ENCODE measurements at regions not wholly inside any gene's neighbourhood (a gene's known extent, or its start where the extent isn't known, plus 50 kb on each side); places are given as distances from the start of the nearest gene placed in this dataset.

- DNase-seq (ENCODE audit: low spot score), result no peak
Observed at GRCh38 chr4:100130964-100131363, 59.3 kb downstream of the DDIT4L start.

- DNase-seq (ENCODE audit: low spot score), result no peak
Observed at GRCh38 chr4:100130491-100130890, 59.8 kb downstream of the DDIT4L start.

GRCh38 chr4:100129774-100130173 is 60.5 kb downstream of the DDIT4L start:
- DNase-seq (ENCODE audit: low spot score), result no peak

DNA sequence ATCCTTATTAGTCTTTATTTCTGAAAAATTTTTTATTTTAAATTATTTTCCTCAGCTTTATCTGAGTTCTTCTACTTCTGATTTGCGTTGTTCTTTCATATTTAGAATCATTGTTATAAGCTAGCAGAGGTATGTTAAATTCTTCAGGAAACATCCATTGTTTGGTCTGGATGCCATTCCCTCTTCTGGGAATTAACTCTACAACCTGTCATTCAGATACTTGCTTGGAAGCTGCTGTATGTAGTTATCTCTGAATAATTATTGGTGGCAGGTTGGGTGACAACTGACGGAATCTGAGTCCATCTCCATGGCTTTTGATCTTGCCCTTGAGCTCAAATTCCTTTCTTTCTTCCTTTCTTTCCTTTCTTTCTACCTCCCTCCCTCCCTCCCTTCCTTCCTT is 61.9 kb downstream of the DDIT4L start:
- no peak for DNase-seq (ENCODE audit: low spot score)

- no peak for DNase-seq (ENCODE audit: low spot score)
Observed at GRCh38 chr4:100124715-100125114, 65.6 kb downstream of the DDIT4L start.

DNA sequence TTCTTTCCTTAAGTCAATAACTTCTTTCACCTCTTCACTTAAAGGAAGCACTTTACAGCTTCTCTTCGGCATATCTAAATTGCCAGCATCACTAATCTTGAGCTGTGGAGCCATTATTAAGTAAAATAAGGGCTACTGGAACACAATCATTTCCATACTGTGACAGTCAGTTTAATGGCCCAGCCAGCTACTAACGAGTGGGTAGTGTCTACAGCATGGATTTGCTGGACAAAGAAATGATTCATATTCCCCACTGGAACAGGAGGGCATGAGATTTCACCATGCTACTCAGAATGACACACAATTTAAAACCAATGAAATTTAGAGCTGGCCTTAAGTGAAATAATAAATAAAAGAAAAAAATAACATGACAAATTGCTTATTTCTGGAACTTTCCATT is 72.1 kb downstream of the DDIT4L start:
- peak; percentile 13 for DNase-seq (ENCODE audit: low spot score)

GRCh38 chr4:100117750-100118149 is 72.5 kb downstream of the DDIT4L start:
- no peak for DNase-seq (ENCODE audit: low spot score)

- DNase-seq (ENCODE audit: low spot score), result no peak
Observed at GRCh38 chr4:100114909-100115308, 75.4 kb downstream of the DDIT4L start.

- DNase-seq (ENCODE audit: low spot score), result no peak
Observed at GRCh38 chr4:100113732-100114131, 76.5 kb downstream of the DDIT4L start.

DNA sequence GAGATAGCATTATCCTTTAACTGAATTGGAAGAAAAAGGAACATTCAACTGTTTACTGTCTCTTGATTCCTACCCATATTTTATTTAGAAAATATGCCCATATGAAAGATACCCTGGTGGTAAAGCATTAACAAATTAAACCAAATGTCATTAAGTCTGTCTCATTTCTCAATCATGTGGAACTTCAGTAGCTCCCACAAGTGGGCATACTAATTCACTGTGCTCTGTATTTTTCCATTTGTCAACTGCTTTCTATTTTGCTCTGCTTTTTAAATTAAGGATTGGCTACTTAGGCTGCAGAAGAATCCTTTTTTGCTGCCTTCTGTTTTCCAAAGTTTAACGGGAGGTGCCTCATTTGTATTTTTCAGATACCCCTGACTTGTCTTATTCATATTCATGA is 77.2 kb downstream of the DDIT4L start:
- no peak for DNase-seq (ENCODE audit: low spot score)

DNA sequence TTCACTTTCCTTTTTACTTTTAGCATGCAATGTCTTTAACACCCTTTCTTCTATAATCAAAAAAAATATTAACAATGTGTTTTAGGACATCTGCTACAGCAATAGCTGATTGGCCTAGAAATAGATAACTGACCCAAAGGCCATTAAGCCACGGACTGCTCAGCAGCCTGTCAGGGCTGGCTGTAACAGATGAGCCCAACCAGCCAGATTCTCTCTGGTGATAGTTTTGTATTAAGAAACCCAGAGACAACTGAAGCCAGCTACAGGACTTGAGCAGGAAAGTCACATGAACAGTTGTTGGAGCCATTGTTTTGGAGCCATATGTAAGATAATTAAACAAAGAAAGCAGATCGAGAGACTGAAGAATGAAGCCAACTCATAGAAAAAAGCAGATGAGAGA is 80.3 kb downstream of the DDIT4L start:
- no peak for DNase-seq (ENCODE audit: low spot score)

DNA sequence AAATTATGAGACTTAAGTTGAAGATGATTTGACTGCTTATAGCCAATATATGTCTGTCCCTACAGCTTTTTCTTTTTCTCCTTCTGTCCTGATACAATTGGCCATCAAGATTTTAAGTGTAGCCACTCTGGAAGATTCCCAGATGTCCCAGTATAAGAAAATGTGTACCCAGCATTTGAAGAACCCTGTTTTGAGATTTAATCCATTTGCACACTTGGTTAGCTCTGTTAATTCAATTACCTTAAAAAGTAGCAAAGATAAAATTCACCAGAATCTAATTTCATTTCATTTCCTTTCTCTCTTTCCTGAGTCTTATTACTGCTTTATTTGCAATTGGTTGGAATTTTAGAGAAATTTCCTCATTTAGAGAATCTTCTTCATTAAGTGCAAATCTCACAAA is 81.4 kb downstream of the DDIT4L start:
- no peak for DNase-seq (ENCODE audit: low spot score)

- DNase-seq (ENCODE audit: low spot score), result no peak
Observed at GRCh38 chr4:100106982-100107381, 83.3 kb downstream of the DDIT4L start.

- DNase-seq (ENCODE audit: low spot score), result no peak
Observed at GRCh38 chr4:100103671-100104070, 86.6 kb downstream of the DDIT4L start.

GRCh38 chr4:100100985-100101384 is 89.3 kb downstream of the DDIT4L start:
- no peak for DNase-seq (ENCODE audit: low spot score)

- DNase-seq (ENCODE audit: low spot score), result no peak
Observed at GRCh38 chr4:100099746-100100145, 90.5 kb downstream of the DDIT4L start.

GRCh38 chr4:100098681-100099080 is 91.6 kb downstream of the DDIT4L start:
- DNase-seq (ENCODE audit: low spot score), result no peak

DNA sequence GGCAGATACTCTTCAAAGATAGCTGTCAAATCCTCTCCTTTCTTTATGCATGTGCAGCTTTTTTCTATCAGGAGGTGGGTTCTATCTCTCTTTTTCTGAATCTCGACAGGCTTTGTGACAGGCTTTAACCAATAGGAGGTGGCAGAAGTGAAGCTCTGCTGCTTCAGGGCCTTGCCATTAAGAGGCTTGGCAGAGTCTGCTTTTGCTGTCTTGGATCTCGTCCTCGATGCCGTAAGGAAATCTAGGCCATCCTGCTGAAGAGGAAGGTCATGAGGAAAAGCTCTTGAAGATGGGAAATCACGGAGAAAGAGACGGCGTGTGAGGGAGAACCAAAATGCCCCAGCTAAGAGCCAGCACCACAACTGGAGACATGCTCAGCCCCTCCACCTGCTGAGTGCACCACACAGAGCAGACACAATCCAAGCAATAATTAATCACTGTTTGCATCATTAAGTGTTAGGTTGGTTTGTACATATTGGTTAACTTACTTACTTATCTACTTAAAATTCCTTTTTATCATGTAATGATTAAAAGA is 92.2 kb downstream of the DDIT4L start:
- no peak for DNase-seq (ENCODE audit: low spot score)

DNA sequence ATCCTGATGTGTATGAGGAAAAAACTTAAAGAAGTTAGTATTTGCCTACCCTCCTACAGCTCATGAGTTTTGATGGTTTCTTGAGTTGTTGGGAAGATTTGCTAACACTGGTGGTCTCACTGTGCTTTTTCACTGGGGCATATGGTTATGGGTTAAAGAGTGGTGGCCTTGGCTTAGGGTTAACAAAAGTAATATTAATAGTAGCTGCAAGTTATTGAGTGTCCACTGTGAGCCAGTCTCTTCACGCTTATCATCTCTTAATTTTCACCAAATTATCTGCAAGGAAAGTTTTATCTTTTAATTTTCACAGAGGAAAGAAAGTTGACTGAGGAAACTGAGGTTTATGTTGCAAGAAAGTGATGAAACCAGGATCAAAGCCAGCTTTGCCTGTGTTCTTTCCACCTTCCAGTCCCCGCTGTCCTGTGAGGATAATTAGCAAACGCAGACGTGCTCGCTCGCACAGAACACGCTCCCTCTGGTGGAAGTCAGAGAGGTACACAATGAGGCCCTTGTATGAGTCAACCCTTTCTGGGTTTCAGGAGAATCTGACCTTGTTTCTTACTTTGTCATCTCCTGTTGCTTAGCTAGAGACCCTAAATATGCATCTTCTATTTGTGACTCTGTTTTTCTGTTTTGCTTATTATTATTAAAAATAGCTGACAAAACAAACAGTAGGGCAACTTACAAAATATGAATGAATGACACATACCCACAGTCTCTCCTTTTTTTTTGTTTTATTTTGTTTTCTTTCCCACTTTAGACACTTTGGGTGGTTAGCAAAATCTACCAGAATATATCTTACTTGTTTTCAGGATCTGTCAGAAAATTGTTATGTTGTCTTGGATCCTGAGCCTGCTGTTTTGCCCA is 94.3 kb downstream of the DDIT4L start:
- DNase-seq (ENCODE audit: low spot score), result peak; percentile 75

GRCh38 chr4:100093091-100093866 is 97.0 kb downstream of the DDIT4L start:
- peak; percentile 82 for DNase-seq (ENCODE audit: low spot score)

DNA sequence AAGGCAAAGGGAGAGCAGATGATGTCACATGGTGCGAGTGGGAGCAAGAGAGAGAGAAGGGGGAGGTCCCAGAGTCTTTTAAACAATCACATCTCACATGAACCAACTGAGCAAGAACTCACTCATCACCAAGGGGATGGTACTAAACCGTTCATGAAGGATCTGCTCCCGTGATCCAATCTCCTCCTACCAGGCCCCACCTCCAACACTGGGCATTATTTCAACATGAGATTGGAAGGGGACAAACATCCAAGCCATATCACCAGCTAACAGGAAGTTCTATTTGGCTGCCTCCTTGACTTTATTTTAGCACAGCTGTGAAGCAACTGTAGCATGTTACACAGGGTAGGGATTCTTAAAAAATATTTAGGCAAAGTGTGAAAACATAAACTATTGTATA is 102.5 kb downstream of the DDIT4L start:
- no peak for DNase-seq (ENCODE audit: low spot score)

DNA sequence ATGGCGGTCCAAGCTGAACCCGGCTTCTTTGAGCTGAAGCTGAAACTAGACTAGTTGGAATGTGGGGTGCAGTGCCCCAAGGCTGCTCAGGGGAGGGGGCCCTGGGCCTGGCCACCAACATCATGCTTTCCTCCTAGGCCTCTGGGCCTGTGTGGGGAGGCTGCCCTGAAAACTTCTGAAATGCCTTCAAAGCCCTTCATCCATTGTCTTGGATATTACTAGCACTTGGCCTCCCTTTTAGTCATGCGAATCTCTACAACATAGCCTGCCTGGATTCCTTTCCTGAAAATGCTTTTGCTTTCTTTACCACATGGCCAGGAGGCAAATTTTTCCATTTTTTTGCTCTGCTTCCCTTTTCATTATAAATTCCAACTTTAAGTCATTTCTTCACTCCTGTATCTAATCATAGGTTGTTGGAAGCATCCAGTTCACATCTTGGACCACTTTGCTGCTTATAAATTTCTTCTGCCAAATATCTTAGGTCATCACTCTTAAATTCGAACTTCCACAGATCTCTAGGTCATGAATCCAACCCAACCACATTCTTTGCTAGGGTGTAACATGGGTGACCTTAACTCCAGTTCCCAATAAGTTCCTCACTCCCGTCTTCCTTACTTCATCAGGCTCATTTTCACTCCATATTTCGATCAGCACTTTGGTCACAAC is 103.4 kb downstream of the DDIT4L start:
- peak; percentile 32 for DNase-seq (ENCODE audit: low spot score)

- DNase-seq (ENCODE audit: low spot score), result no peak
Observed at GRCh38 chr4:100084892-100085291, 105.4 kb downstream of the DDIT4L start.
